Progenitor cell of endocrine pancreas (in vitro differentiated cells): ENCODE measurements at regions not wholly inside any gene's neighbourhood (a gene's known extent, or its start where the extent isn't known, plus 50 kb on each side); places are given as distances from the start of the nearest gene placed in this dataset.

Source experiments
- DNase-seq: peaks from one replicate; pipeline ENCODE4 v3.0.0; 2021; ENCODE audit warnings: low spot score; ENCODE audit not compliant: unreplicated experiment
- H3K27ac Mint-ChIP-seq: 2 replicates; pipeline ENCODE4 v1.8.0; 2021; ENCODE audit warnings: mild to moderate bottlenecking, moderate library complexity, mixed read lengths
- H3K27me3 Mint-ChIP-seq: 2 replicates; pipeline ENCODE4 v1.8.0; 2021; ENCODE audit warnings: mixed read lengths
- H3K36me3 Mint-ChIP-seq: 2 replicates; pipeline ENCODE4 v1.8.0; 2022; ENCODE audit warnings: mixed read lengths; ENCODE audit not compliant: insufficient read depth
- H3K4me1 Mint-ChIP-seq: 2 replicates; pipeline ENCODE4 v1.8.0; 2021; ENCODE audit warnings: low read depth, mixed read lengths
- H3K4me3 Mint-ChIP-seq: 2 replicates; pipeline ENCODE4 v1.8.0; 2021; ENCODE audit warnings: low read depth, mild to moderate bottlenecking, moderate library complexity, mixed read lengths
- H3K9me3 Mint-ChIP-seq: 2 replicates; pipeline ENCODE4 v1.8.0; 2021; ENCODE audit warnings: low read depth, mixed read lengths
- CTCF ChIP-seq: fragments of 200-600 bp; sonication (generic); IDR thresholded peaks from one replicate; pipeline ENCODE4 v1.5.0; 2021; ENCODE audit warnings: antibody characterized with exemption, mild to moderate bottlenecking; ENCODE audit not compliant: unreplicated experiment

GRCh38 chr7:34550996-34551395 is 107.0 kb upstream of the NPSR1 start:
- H3K4me3 Mint-ChIP-seq = no peak overlapping the region
- no peaks in the 10 kb centered on the region for H3K36me3 Mint-ChIP-seq
- peaks cover 27% of the 10 kb centered on the region for H3K9me3 Mint-ChIP-seq
- no peak for TF ChIP-seq CTCF
- H3K27ac Mint-ChIP-seq = no peak overlapping the region
- DNase-seq = no peak
- H3K27me3 Mint-ChIP-seq = no peaks in the 10 kb centered on the region
- no peaks in the 10 kb centered on the region for H3K4me1 Mint-ChIP-seq

- no peak for DNase-seq
- Mint-ChIP-seq H3K4me3 (no peak overlapping the region), H3K27ac (peak overlapping the region; percentile 15), H3K9me3 (peaks cover 42% of the 10 kb centered on the region), H3K4me1 (no peaks in the 10 kb centered on the region), H3K27me3 (no peaks in the 10 kb centered on the region), H3K36me3 (no peaks in the 10 kb centered on the region)
- TF ChIP-seq CTCF = no peak
Measured at GRCh38 chr7:34552502-34552901, 105.5 kb upstream of the NPSR1 start.

GRCh38 chr7:34558022-34558421 is 100.0 kb upstream of the NPSR1 start:
- Mint-ChIP-seq H3K27ac (no peak overlapping the region), H3K27me3 (no peaks in the 10 kb centered on the region), H3K4me3 (no peak overlapping the region), H3K36me3 (no peaks in the 10 kb centered on the region), H3K9me3 (peaks cover 38% of the 10 kb centered on the region), H3K4me1 (no peaks in the 10 kb centered on the region)
- no peak for DNase-seq
- no peak for TF ChIP-seq CTCF

- DNase-seq = no peak
- no peaks in the 10 kb centered on the region for H3K9me3 Mint-ChIP-seq
- TF ChIP-seq CTCF = no peak
- H3K4me1 Mint-ChIP-seq = no peaks in the 10 kb centered on the region
- no peak overlapping the region for H3K27ac Mint-ChIP-seq
- H3K4me3 Mint-ChIP-seq = no peak overlapping the region
- no peaks in the 10 kb centered on the region for H3K36me3 Mint-ChIP-seq
- no peaks in the 10 kb centered on the region for H3K27me3 Mint-ChIP-seq
Measured at GRCh38 chr7:34564091-34564490, 93.9 kb upstream of the NPSR1 start.

- no peak for DNase-seq
- H3K36me3 Mint-ChIP-seq = no peaks in the 10 kb centered on the region
- H3K4me1 Mint-ChIP-seq = no peaks in the 10 kb centered on the region
- H3K27me3 Mint-ChIP-seq = no peaks in the 10 kb centered on the region
- no peak overlapping the region for H3K27ac Mint-ChIP-seq
- no peak overlapping the region for H3K4me3 Mint-ChIP-seq
- no peak for TF ChIP-seq CTCF
- H3K9me3 Mint-ChIP-seq = no peaks in the 10 kb centered on the region
Measured at GRCh38 chr7:34567906-34568305, 90.1 kb upstream of the NPSR1 start.
